K562 (cell line): ENCODE measurements at regions not wholly inside any gene's neighbourhood (a gene's known extent, or its start where the extent isn't known, plus 50 kb on each side); places are given as distances from the start of the nearest gene placed in this dataset.

Source experiments
- ATAC-seq: fragments of 200-7000 bp; cut with Tn5 transposase; 3 replicates; pipeline ENCODE4 v1.9.1; 2020; ENCODE audit warnings: moderate library complexity
- BruUV-seq: library from RNA; stranded (reverse); fragments of 400-500 nt; replicated peaks from 2 replicates; lab custom pipeline; 2021; lab: Mats Ljungman, UMichigan
- CTCF ChIA-PET: fragments of 300-600 bp; formaldehyde crosslinking; extraction: SDS; loops from one replicate; lab custom pipeline; 2021; ENCODE audit warnings: low intra/inter-chr PET ratio; lab: Yijun Ruan, JAX
- POLR2A ChIA-PET: fragments of 300-600, 350-650 bp; sonication (Branson Sonifier 250); formaldehyde crosslinking; extraction: SDS; loops from one replicate; lab custom pipeline; 2021; ENCODE audit warnings: antibody characterized with exemption, inconsistent platforms; lab: Yijun Ruan, JAX
- DNase-seq, 4 experiments: peaks; one replicate each; pipeline versions ENCODE4 v3.0.0 to v3.0.0-alpha.2; 2011 to 2018; ENCODE audit warnings: low spot score in 3 of 4, mixed read lengths in 3 of 4; ENCODE audit errors: extremely low read depth in 1 of 4
- FAIRE-seq: peaks from 2 replicates; lab custom pipeline; 2011; peaks lifted over from hg19 to GRCh38; lab: Jason Lieb, UNC
- H2AFZ ChIP-seq: 2 replicates; pipeline ENCODE4 v1.6.0; 2011; ENCODE audit warnings: low read depth, low read length, control low read depth, inconsistent platforms
- H3K27ac ChIP-seq: fragments of 200-600 bp; 3 replicates; pipeline ENCODE4 v1.8.0; 2011; ENCODE audit warnings: low read depth, mild to moderate bottlenecking, control low read depth, inconsistent platforms, low read length, moderate library complexity, mixed read lengths; ENCODE audit errors: extremely low read depth
- H3K27me3 ChIP-seq, 2 experiments: fragments of 300-600 bp in 1 of 2; 2 replicates in 1 of 2; 3 replicates in 1 of 2; pipeline versions ENCODE4 v1.6.0 to v1.8.0; 2011; ENCODE audit warnings: inconsistent platforms in 2 of 2, low read length in 2 of 2, mild to moderate bottlenecking in 1 of 2, mixed read lengths in 1 of 2, moderate library complexity in 1 of 2; ENCODE audit not compliant: control insufficient read depth in 2 of 2, insufficient read depth in 2 of 2
- H3K36me3 ChIP-seq: fragments of 300-600 bp; 3 replicates; pipeline ENCODE4 v1.8.0; 2011; ENCODE audit warnings: mild to moderate bottlenecking, low read length, inconsistent platforms; ENCODE audit not compliant: control insufficient read depth, insufficient read depth
- H3K4me1 ChIP-seq, 2 experiments: fragments of 200-600 bp in 1 of 2; replicated peaks in 1 of 2; 2 replicates in 1 of 2; 3 replicates in 1 of 2; pipeline versions ENCODE4 v1.5.1 to v1.8.0; 2011; ENCODE audit warnings: inconsistent platforms in 2 of 2, low read length in 2 of 2, mild to moderate bottlenecking in 1 of 2, mixed read lengths in 1 of 2, moderate library complexity in 1 of 2; ENCODE audit not compliant: control insufficient read depth in 2 of 2, insufficient read depth in 2 of 2
- H3K4me2 ChIP-seq: 2 replicates; pipeline ENCODE4 v1.6.1; 2011; ENCODE audit warnings: low read length, control low read depth, inconsistent platforms, mixed read lengths; ENCODE audit not compliant: insufficient read depth
- H3K4me3 ChIP-seq: fragments of 200-600 bp; sonication (generic), shearing (Covaris generic); 2 replicates; pipeline ENCODE4 v1.5.1; 2016; ENCODE audit warnings: control low read depth, inconsistent platforms
- H3K79me2 ChIP-seq: fragments of 200-600 bp; 3 replicates; pipeline ENCODE4 v1.8.0; 2011; ENCODE audit warnings: low read length, inconsistent platforms; ENCODE audit not compliant: control insufficient read depth, insufficient read depth
- H3K9ac ChIP-seq, 2 experiments: 2 replicates each; pipeline versions ENCODE4 v1.6.0 to v1.6.1; 2011; ENCODE audit warnings: low read depth in 2 of 2, low read length in 2 of 2, control low read depth in 1 of 2, inconsistent platforms in 1 of 2, mild to moderate bottlenecking in 1 of 2, mixed read lengths in 1 of 2; ENCODE audit not compliant: insufficient read depth in 1 of 2
- H3K9me1 ChIP-seq: one replicate; pipeline ENCODE4 v1.6.0; 2011; ENCODE audit warnings: inconsistent platforms, mild to moderate bottlenecking, low read length, moderate library complexity; ENCODE audit not compliant: control insufficient read depth, insufficient read depth
- H3K9me3 ChIP-seq: replicated peaks from 2 replicates; pipeline ENCODE4 v1.5.1; 2011; ENCODE audit warnings: low read depth, low read length, inconsistent platforms; ENCODE audit not compliant: control insufficient read depth, insufficient read depth
- H4K20me1 ChIP-seq: replicated peaks from 2 replicates; pipeline ENCODE4 v1.6.1; 2011; ENCODE audit warnings: low read length, inconsistent platforms, mixed read lengths; ENCODE audit not compliant: control insufficient read depth, insufficient read depth
- DMBX1 ChIP-seq: fragments of 250-450 bp; sonication (Bioruptor Pico); IDR thresholded peaks from 2 replicates; pipeline ENCODE4 v1.8.0; 2022; ENCODE audit warnings: inconsistent platforms, mild to moderate bottlenecking, moderate library complexity, borderline replicate concordance
- ELF1 ChIP-seq: fragments of 200-800 bp; sonication (Bioruptor generic); IDR thresholded peaks from 2 replicates; pipeline ENCODE4 v1.6.1; 2016; ENCODE audit warnings: missing genetic modification characterization, missing compliant biosample characterization
- FIP1L1 ChIP-seq: fragments of 200-400 bp; formaldehyde crosslinking; IDR thresholded peaks from 2 replicates; pipeline ENCODE4 v1.6.1; 2018; ENCODE audit warnings: mild to moderate bottlenecking, low read depth, low read length; ENCODE audit not compliant: poor library complexity, severe bottlenecking
- POLR3A ChIP-seq: IDR thresholded peaks from 2 replicates; pipeline ENCODE4 v1.6.1; 2011; ENCODE audit warnings: borderline replicate concordance, mild to moderate bottlenecking, moderate library complexity; ENCODE audit not compliant: insufficient read length, insufficient read depth; ENCODE audit errors: extremely low read depth
- SPI1 ChIP-seq: IDR thresholded peaks from 2 replicates; pipeline ENCODE4 v1.6.1; 2011; ENCODE audit warnings: low read depth, low read length, control low read depth, borderline replicate concordance
- U2AF1 ChIP-seq: fragments of 200-400 bp; formaldehyde crosslinking; optimal IDR thresholded peaks from 2 replicates; pipeline ENCODE3; 2017; ENCODE audit warnings: mild to moderate bottlenecking, low read depth, low read length, moderate library complexity
- ZNF12 ChIP-seq: sonication (generic); formaldehyde crosslinking; IDR thresholded peaks from 2 replicates; pipeline ENCODE4 v1.4.0; 2020; ENCODE audit warnings: mild to moderate bottlenecking, missing genetic modification reagents
- ZNF239 ChIP-seq: fragments of 250-450 bp; sonication (Bioruptor Pico); IDR thresholded peaks from 2 replicates; pipeline ENCODE4 v1.4.0; 2020; ENCODE audit warnings: mild to moderate bottlenecking
- WGBS: fragments of 100-300 bp; shearing (Covaris generic); methylation state at CpG from one replicate; pipeline ENCODE4 v1.1.6; 2016; ENCODE audit warnings: low coverage, mixed read lengths; ENCODE audit not compliant: insufficient coverage; ENCODE audit errors: missing lambda C conversion rate; 5-methylcytosine and 5-hydroxymethylcytosine counted together
- in situ Hi-C: fragments of 300-500 bp; cut with MboI; formaldehyde crosslinking; loops from 4 replicates; pipeline ENCODE4 v1.15.0; 2018; ENCODE audit warnings: inconsistent platforms, mixed read lengths
- intact Hi-C: fragments of 100-400 bp; cut with micrococcal nuclease; formaldehyde crosslinking; loops from 2 replicates; pipeline ENCODE4 v1.14.2; 2022
- TF ChIP-seq, protein P1 (sequence below): sonication (generic); formaldehyde crosslinking; IDR thresholded peaks from 2 replicates; pipeline ENCODE4 v1.8.0; 2022; ENCODE audit warnings: mild to moderate bottlenecking, low read depth, missing genetic modification reagents
- TF ChIP-seq, protein P2 (sequence below): sonication (generic); formaldehyde crosslinking; IDR thresholded peaks from 2 replicates; pipeline ENCODE4 v1.8.1; 2023; ENCODE audit warnings: mild to moderate bottlenecking, missing genetic modification reagents
- TF ChIP-seq, protein P3 (sequence below): fragments of 250-450 bp; sonication (Bioruptor Pico); IDR thresholded peaks from 2 replicates; pipeline ENCODE4 v1.9.0; 2021; ENCODE audit warnings: mild to moderate bottlenecking, inconsistent platforms

DNA sequence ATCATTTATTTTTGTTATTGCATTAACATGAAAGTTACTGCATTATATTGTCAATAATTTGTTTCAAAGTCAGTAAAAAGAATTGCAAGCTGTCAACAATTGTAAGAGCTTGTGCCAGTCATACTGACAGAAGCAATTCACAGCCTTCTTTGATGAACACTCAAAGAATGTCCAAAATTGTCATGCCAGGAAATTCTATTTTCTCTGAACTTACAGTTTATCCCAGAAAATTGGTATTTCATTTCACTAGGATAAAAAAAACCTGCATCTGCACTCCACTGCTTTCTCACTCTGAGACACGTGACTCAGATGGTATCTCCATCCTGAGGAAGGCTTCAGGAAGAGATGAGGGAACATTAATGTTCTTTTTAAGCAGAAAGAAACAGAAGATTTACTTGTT is 332.6 kb upstream of the CCDC54 start:
- WGBS, result 0% methylated on average over 1 of the region's 1 CpG
- ChIA-PET CTCF (no interaction called here), POLR2A (no interaction called here)
- Histone ChIP-seq H4K20me1 (no peaks in the 10 kb centered on the region), H3K27me3 (no peaks in the 10 kb centered on the region), H3K9me3 (no peaks in the 10 kb centered on the region), H3K9ac (no peak overlapping the region), H3K36me3 (no peaks in the 10 kb centered on the region), H3K79me2 (no peaks in the 10 kb centered on the region)
- intact Hi-C loops, result no loop called here
- ATAC-seq, result no peak
- TF ChIP-seq, protein P1, sequence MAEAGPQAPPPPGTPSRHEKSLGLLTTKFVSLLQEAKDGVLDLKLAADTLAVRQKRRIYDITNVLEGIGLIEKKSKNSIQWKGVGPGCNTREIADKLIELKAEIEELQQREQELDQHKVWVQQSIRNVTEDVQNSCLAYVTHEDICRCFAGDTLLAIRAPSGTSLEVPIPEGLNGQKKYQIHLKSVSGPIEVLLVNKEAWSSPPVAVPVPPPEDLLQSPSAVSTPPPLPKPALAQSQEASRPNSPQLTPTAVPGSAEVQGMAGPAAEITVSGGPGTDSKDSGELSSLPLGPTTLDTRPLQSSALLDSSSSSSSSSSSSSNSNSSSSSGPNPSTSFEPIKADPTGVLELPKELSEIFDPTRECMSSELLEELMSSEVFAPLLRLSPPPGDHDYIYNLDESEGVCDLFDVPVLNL (CRISPR knock-in tag), result no peak
- TF ChIP-seq, all 486 proteins: peak for 0
- no peak overlapping the region for H3K4me3 ChIP-seq
- H3K27ac ChIP-seq, result no peak overlapping the region
- no peak overlapping the region for H2AFZ ChIP-seq
- no peak overlapping the region for H3K4me2 ChIP-seq
- no peaks in the 10 kb centered on the region for H3K9me1 ChIP-seq
- in situ Hi-C loops, result no loop called here
- BruUV-seq, result no TSS peak
- DNase-seq, result no peak
- H3K4me1 ChIP-seq, result no peaks in the 10 kb centered on the region
- FAIRE-seq, result no peak

DNA sequence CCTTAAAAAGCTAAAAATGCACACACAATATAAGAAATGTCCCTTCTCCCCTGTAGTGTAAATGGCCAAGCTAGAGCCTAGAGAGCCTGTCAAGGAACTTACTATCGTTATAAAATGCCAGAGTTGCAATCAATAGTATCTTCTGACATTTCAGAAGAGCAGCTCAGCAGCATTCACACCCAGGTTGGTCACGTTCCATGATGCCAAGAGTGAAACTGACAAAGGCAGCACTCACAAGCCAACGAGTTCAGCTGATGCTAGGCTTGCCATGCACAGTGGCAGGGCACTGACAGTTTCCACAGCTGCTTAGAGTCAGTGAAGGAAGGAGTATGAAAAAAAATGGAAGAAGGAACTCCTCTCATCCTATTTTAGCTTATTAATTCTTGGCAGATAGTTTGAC is 331.4 kb upstream of the CCDC54 start:
- intact Hi-C loops, result no loop called here
- WGBS, result 0% methylated on average over 2 of the region's 3 CpGs
- POLR2A ChIA-PET, result no interaction called here
- TF ChIP-seq FIP1L1 (no peak), DMBX1 (CRISPR knock-in tag) (no peak), ELF1 (tag) (no peak), POLR3A (no peak), ZNF12 (CRISPR knock-in tag) (no peak), ZNF239 (CRISPR knock-in tag) (no peak), U2AF1 (no peak), SPI1 (no peak)
- TF ChIP-seq, protein P2, sequence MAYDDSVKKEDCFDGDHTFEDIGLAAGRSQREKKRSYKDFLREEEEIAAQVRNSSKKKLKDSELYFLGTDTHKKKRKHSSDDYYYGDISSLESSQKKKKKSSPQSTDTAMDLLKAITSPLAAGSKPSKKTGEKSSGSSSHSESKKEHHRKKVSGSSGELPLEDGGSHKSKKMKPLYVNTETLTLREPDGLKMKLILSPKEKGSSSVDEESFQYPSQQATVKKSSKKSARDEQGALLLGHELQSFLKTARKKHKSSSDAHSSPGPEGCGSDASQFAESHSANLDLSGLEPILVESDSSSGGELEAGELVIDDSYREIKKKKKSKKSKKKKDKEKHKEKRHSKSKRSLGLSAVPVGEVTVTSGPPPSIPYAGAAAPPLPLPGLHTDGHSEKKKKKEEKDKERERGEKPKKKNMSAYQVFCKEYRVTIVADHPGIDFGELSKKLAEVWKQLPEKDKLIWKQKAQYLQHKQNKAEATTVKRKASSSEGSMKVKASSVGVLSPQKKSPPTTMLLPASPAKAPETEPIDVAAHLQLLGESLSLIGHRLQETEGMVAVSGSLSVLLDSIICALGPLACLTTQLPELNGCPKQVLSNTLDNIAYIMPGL (CRISPR knock-in tag), result no peak
- TF ChIP-seq, protein P3, sequence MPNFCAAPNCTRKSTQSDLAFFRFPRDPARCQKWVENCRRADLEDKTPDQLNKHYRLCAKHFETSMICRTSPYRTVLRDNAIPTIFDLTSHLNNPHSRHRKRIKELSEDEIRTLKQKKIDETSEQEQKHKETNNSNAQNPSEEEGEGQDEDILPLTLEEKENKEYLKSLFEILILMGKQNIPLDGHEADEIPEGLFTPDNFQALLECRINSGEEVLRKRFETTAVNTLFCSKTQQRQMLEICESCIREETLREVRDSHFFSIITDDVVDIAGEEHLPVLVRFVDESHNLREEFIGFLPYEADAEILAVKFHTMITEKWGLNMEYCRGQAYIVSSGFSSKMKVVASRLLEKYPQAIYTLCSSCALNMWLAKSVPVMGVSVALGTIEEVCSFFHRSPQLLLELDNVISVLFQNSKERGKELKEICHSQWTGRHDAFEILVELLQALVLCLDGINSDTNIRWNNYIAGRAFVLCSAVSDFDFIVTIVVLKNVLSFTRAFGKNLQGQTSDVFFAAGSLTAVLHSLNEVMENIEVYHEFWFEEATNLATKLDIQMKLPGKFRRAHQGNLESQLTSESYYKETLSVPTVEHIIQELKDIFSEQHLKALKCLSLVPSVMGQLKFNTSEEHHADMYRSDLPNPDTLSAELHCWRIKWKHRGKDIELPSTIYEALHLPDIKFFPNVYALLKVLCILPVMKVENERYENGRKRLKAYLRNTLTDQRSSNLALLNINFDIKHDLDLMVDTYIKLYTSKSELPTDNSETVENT (CRISPR knock-in tag), result no peak

More for the DNA sequence above, 331.4 kb upstream of the CCDC54 start:
- CTCF ChIA-PET, result no interaction called here
- in situ Hi-C loops, result no loop called here
- no peak for ATAC-seq
- H3K9me3 ChIP-seq, result no peaks in the 10 kb centered on the region
- no TSS peak for BruUV-seq
- no peaks in the 10 kb centered on the region for H3K79me2 ChIP-seq
- no peak overlapping the region for H3K4me2 ChIP-seq
- H3K36me3 ChIP-seq, result no peaks in the 10 kb centered on the region
- no peaks in the 10 kb centered on the region for H3K4me1 ChIP-seq
- no peak for DNase-seq
- no peak for FAIRE-seq
- H3K27me3 ChIP-seq, result no peaks in the 10 kb centered on the region
- no peak overlapping the region for H2AFZ ChIP-seq
- no peaks in the 10 kb centered on the region for H3K9me1 ChIP-seq
- no peak overlapping the region for H3K4me3 ChIP-seq
- H3K9ac ChIP-seq, result no peak overlapping the region
- H3K27ac ChIP-seq, result no peak overlapping the region
- H4K20me1 ChIP-seq, result no peaks in the 10 kb centered on the region
